Large intestine (tissue), 3 donors: ENCODE measurements at regions not wholly inside any gene's neighbourhood (a gene's known extent, or its start where the extent isn't known, plus 50 kb on each side); places are given as distances from the start of the nearest gene placed in this dataset.

Experiments used
- DNase-seq, 2 donors: peaks; one replicate each; pipeline versions ENCODE4 v3.0.0 to v3.0.0-alpha.2; 2013
- H3K27ac ChIP-seq: one replicate; pipeline ENCODE4 v1.5.1; 2013; ENCODE audit warnings: low read length
- H3K27me3 ChIP-seq: 2 replicates; pipeline ENCODE4 v1.6.1; 2013; ENCODE audit warnings: low read length; ENCODE audit not compliant: control insufficient read depth, insufficient read depth
- H3K36me3 ChIP-seq: 2 replicates; pipeline ENCODE4 v1.6.1; 2013; ENCODE audit warnings: low read length; ENCODE audit not compliant: control insufficient read depth, insufficient read depth
- H3K4me1 ChIP-seq: one replicate; pipeline ENCODE4 v1.6.1; 2013; ENCODE audit warnings: low read length; ENCODE audit not compliant: control insufficient read depth, insufficient read depth
- H3K4me3 ChIP-seq: one replicate; pipeline ENCODE4 v1.5.1; 2013; ENCODE audit warnings: low read length
- H3K9me3 ChIP-seq: one replicate; pipeline ENCODE4 v1.6.1; 2013; ENCODE audit warnings: mild to moderate bottlenecking, low read depth, low read length, moderate library complexity; ENCODE audit not compliant: control insufficient read depth
- WGBS: methylation state at CpG from one replicate; pipeline ENCODE4 v1.1.5; 2013; ENCODE audit warnings: low lambda C conversion rate; ENCODE audit not compliant: insufficient coverage; 5-methylcytosine and 5-hydroxymethylcytosine counted together

GRCh38 chr6:6538261-6538660 is 50.3 kb upstream of the LY86 start:
- DNase-seq = no peak
- Histone ChIP-seq H3K4me1 (no peaks in the 10 kb centered on the region), H3K9me3 (no peaks in the 10 kb centered on the region), H3K4me3 (no peak overlapping the region), H3K27ac (no peak overlapping the region), H3K36me3 (no peaks in the 10 kb centered on the region), H3K27me3 (peaks cover 16% of the 10 kb centered on the region)
- 60% methylated on average over 1 of the region's 4 CpGs for WGBS
